HEK293T (cell line): ENCODE measurements at regions not wholly inside any gene's neighbourhood (a gene's known extent, or its start where the extent isn't known, plus 50 kb on each side); places are given as distances from the start of the nearest gene placed in this dataset.

Source experiments
- CTCF ChIA-PET: fragments of 350-600 bp; formaldehyde crosslinking; extraction: SDS; loops from one replicate; lab custom pipeline; 2021; ENCODE audit warnings: antibody characterized with exemption, inconsistent platforms; lab: Yijun Ruan, JAX
- POLR2A ChIA-PET: fragments of 350-600 bp; formaldehyde crosslinking; extraction: SDS; loops from one replicate; lab custom pipeline; 2020; ENCODE audit warnings: antibody characterized with exemption, inconsistent platforms; lab: Yijun Ruan, JAX
- DNase-seq: peaks from one replicate; pipeline ENCODE4 v3.0.0; 2012; ENCODE audit warnings: mixed read lengths; ENCODE audit errors: extremely low spot score
- ARNT ChIP-seq: fragments of 450-650 bp; IDR thresholded peaks from 2 replicates; pipeline ENCODE4 v1.6.1; 2017; ENCODE audit warnings: mild to moderate bottlenecking
- BHLHE40 ChIP-seq: fragments of 450-650 bp; IDR thresholded peaks from 2 replicates; pipeline ENCODE4 v1.6.1; 2016; ENCODE audit warnings: mild to moderate bottlenecking, moderate library complexity, borderline replicate concordance
- CTBP1 ChIP-seq: fragments of 450-650 bp; IDR thresholded peaks from 2 replicates; pipeline ENCODE4 v1.6.1; 2016; ENCODE audit warnings: borderline replicate concordance
- ELF4 ChIP-seq: fragments of 450-650 bp; IDR thresholded peaks from 2 replicates; pipeline ENCODE4 v1.6.1; 2017; ENCODE audit warnings: antibody characterized with exemption
- FOXA1 ChIP-seq: fragments of 450-650 bp; IDR thresholded peaks from 2 replicates; pipeline ENCODE4 v1.6.1; 2016; ENCODE audit warnings: mild to moderate bottlenecking
- FOXK2 ChIP-seq: fragments of 450-650 bp; IDR thresholded peaks from 2 replicates; pipeline ENCODE4 v1.6.1; 2016; ENCODE audit warnings: mild to moderate bottlenecking
- FOXM1 ChIP-seq: fragments of 450-650 bp; IDR thresholded peaks from 2 replicates; pipeline ENCODE4 v1.6.1; 2017; ENCODE audit warnings: mild to moderate bottlenecking, borderline replicate concordance
- HDGF ChIP-seq: fragments of 450-650 bp; IDR thresholded peaks from 2 replicates; pipeline ENCODE4 v1.6.1; 2017; ENCODE audit warnings: antibody characterized with exemption, borderline replicate concordance
- L3MBTL2 ChIP-seq: fragments of 450-650 bp; conservative IDR thresholded peaks from 2 replicates; pipeline ENCODE4 v1.6.1; 2016; ENCODE audit warnings: mild to moderate bottlenecking
- LEF1 ChIP-seq: fragments of 450-650 bp; IDR thresholded peaks from 2 replicates; pipeline ENCODE4 v1.6.1; 2017; ENCODE audit warnings: mild to moderate bottlenecking, borderline replicate concordance
- NFRKB ChIP-seq: fragments of 450-650 bp; IDR thresholded peaks from 2 replicates; pipeline ENCODE4 v1.6.1; 2016; ENCODE audit warnings: mild to moderate bottlenecking, moderate library complexity
- PKNOX1 ChIP-seq: fragments of 450-650 bp; IDR thresholded peaks from 2 replicates; pipeline ENCODE4 v1.6.1; 2016
- SP1 ChIP-seq: fragments of 450-650 bp; IDR thresholded peaks from 2 replicates; pipeline ENCODE4 v1.6.1; 2017
- SUZ12 ChIP-seq: fragments of 450-650 bp; IDR thresholded peaks from 2 replicates; pipeline ENCODE4 v1.6.1; 2016; ENCODE audit warnings: mild to moderate bottlenecking
- TARDBP ChIP-seq: fragments of 450-650 bp; IDR thresholded peaks from 2 replicates; pipeline ENCODE4 v1.6.1; 2016
- ZNF384 ChIP-seq: fragments of 450-650 bp; IDR thresholded peaks from 2 replicates; pipeline ENCODE4 v1.6.1; 2016

GRCh38 chr4:100789991-100790390, 272.2 kb upstream of the EMCN start:
- DNase-seq: no peak
- CTCF ChIA-PET: no interaction called here
- no peak for TF ChIP-seq FOXK2
- TF ChIP-seq TARDBP: no peak
- TF ChIP-seq L3MBTL2: no peak
- no peak for TF ChIP-seq CTBP1
- no peak for TF ChIP-seq LEF1
- no peak for TF ChIP-seq SP1
- TF ChIP-seq FOXM1: no peak
- no peak for TF ChIP-seq PKNOX1
- no peak for TF ChIP-seq HDGF
- no peak for TF ChIP-seq FOXA1
- no peak for TF ChIP-seq ARNT
- TF ChIP-seq BHLHE40: no peak
- no peak for TF ChIP-seq ELF4
- TF ChIP-seq SUZ12: no peak
- TF ChIP-seq ZNF384: no peak
- POLR2A ChIA-PET: no interaction called here

- no peak for TF ChIP-seq FOXA1
- no peak for TF ChIP-seq ELF4
- no peak for TF ChIP-seq ARNT
- TF ChIP-seq NFRKB: no peak
- no peak for TF ChIP-seq PKNOX1
- no peak for TF ChIP-seq BHLHE40
- no peak for TF ChIP-seq L3MBTL2
- TF ChIP-seq ZNF384: no peak
- TF ChIP-seq FOXK2: no peak
- no peak for TF ChIP-seq HDGF
- no peak for TF ChIP-seq FOXM1
- TF ChIP-seq CTBP1: no peak
- TF ChIP-seq LEF1: no peak
- no peak for TF ChIP-seq SP1
- no peak for DNase-seq
- ChIA-PET CTCF (no interaction called here), POLR2A (no interaction called here)
Observed at GRCh38 chr4:100786481-100786880, 268.7 kb upstream of the EMCN start.

GRCh38 chr4:100782356-100782755, 264.5 kb upstream of the EMCN start:
- POLR2A ChIA-PET: no interaction called here
- CTCF ChIA-PET: no interaction called here
- TF ChIP-seq SUZ12 (no peak), FOXM1 (no peak)
- DNase-seq: no peak

- no peak for TF ChIP-seq HDGF
- TF ChIP-seq PKNOX1: no peak
- no peak for TF ChIP-seq ELF4
- TF ChIP-seq CTBP1: no peak
- TF ChIP-seq FOXM1: no peak
- no peak for TF ChIP-seq FOXK2
- TF ChIP-seq BHLHE40: no peak
- no peak for TF ChIP-seq ARNT
- TF ChIP-seq TARDBP: no peak
- no peak for TF ChIP-seq L3MBTL2
- no peak for TF ChIP-seq SUZ12
- no peak for TF ChIP-seq NFRKB
- TF ChIP-seq SP1: no peak
- no peak for TF ChIP-seq ZNF384
- no peak for TF ChIP-seq FOXA1
- TF ChIP-seq LEF1: no peak
- POLR2A ChIA-PET: no interaction called here
- CTCF ChIA-PET: no interaction called here
- no peak for DNase-seq
Observed at GRCh38 chr4:100781435-100781834, 263.6 kb upstream of the EMCN start.

- TF ChIP-seq LEF1 (no peak), ZNF384 (no peak), PKNOX1 (no peak), FOXM1 (no peak), NFRKB (no peak), FOXK2 (no peak), L3MBTL2 (no peak), FOXA1 (no peak), SP1 (no peak), ELF4 (no peak), TARDBP (no peak), ARNT (no peak)
Observed at GRCh38 chr4:100780126-100780525, 262.3 kb upstream of the EMCN start.

GRCh38 chr4:100778431-100778830, 260.6 kb upstream of the EMCN start:
- no peak for DNase-seq
- CTCF ChIA-PET: no interaction called here
- POLR2A ChIA-PET: no interaction called here
- TF ChIP-seq HDGF (no peak), FOXA1 (no peak), ELF4 (no peak), ARNT (no peak), L3MBTL2 (no peak), PKNOX1 (no peak), TARDBP (no peak), SP1 (no peak), SUZ12 (no peak), FOXM1 (no peak), ZNF384 (no peak), FOXK2 (no peak), NFRKB (no peak), CTBP1 (no peak)

More at GRCh38 chr4:100780126-100780525, 262.3 kb upstream of the EMCN start:
- DNase-seq: no peak
- POLR2A ChIA-PET: no interaction called here
- CTCF ChIA-PET: no interaction called here
